ENCODE measurements at regions not wholly inside any gene's neighbourhood (a gene's known extent, or its start where the extent isn't known, plus 50 kb on each side); places are given as distances from the start of the nearest gene placed in this dataset.
"Not testable (repeated sequence)": the region's sequence is repeated elsewhere in the genome, so short reads cannot be mapped to it uniquely, and the experiment has no call there.

DNA sequence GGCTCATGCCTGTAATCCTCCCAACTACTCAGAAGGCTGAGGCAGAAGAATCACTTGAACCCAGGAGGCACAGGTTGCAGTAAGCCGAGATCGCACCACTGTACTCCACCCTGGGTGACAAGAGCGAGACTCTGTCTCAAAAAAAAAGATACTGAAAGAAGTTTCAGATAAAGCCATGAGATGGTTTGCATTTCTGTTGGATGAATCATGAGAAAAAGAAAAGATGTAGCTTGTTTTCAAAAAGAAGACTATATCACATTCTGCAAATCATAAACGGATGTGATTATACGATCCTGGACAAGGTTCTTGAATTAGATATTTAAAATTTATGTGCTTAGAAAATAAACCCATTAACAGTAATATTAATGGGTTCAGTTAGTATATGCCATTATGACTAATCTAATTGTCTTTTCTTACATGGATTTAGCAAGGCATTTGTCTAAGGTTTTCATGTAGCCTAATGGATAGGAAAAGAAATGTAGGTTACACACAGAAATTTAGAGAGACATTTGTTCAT is 345.9 kb downstream of the SLC7A11 start:
- DNase-seq: peak; percentile 11
- in situ Hi-C loops (cut with HindIII; ENCODE audit: low pct_ligation_motif_present, low sequenced_read_pairs): no loop called here
- H3K36me3 ChIP-seq (replicated peaks): no peaks in the 10 kb centered on the region

DNA sequence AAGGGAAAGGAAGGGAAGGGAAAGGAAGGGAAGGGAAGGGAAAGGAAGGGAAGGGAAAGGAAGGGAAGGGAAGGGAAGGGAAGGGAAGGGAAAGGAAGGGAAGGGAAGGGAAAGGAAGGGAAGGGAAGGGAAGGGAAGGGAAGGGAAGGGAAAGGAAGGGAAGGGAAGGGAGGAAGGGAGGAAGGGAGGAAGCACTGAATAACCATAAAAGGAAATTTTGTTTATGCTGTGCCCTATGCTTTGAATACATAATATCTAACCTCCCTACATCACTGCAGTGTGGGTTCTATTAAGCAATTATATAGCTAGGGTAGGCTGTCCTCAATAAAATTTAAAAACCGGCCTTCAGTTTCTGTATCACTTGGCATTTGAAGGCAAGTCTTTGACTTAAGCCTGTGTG is 346.6 kb downstream of the SLC7A11 start:
- H3K4me3 ChIP-seq (ENCODE audit: low read depth, low read length); DNase-seq; H3K27me3 ChIP-seq (replicated peaks); H3K36me3 ChIP-seq (replicated peaks); in situ Hi-C loops (cut with HindIII; ENCODE audit: low pct_ligation_motif_present, low sequenced_read_pairs); H3K27ac ChIP-seq: not testable (repeated sequence)

More for the DNA sequence above, 345.9 kb downstream of the SLC7A11 start:
- H3K27me3 ChIP-seq (replicated peaks): no peaks in the 10 kb centered on the region
- TF ChIP-seq, protein P1, sequence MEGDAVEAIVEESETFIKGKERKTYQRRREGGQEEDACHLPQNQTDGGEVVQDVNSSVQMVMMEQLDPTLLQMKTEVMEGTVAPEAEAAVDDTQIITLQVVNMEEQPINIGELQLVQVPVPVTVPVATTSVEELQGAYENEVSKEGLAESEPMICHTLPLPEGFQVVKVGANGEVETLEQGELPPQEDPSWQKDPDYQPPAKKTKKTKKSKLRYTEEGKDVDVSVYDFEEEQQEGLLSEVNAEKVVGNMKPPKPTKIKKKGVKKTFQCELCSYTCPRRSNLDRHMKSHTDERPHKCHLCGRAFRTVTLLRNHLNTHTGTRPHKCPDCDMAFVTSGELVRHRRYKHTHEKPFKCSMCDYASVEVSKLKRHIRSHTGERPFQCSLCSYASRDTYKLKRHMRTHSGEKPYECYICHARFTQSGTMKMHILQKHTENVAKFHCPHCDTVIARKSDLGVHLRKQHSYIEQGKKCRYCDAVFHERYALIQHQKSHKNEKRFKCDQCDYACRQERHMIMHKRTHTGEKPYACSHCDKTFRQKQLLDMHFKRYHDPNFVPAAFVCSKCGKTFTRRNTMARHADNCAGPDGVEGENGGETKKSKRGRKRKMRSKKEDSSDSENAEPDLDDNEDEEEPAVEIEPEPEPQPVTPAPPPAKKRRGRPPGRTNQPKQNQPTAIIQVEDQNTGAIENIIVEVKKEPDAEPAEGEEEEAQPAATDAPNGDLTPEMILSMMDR (IDR thresholded peaks at IDR 0.05; ENCODE audit: low read depth, low read length, missing control alignments): no peak
- no peak overlapping the region for H3K27ac ChIP-seq
- H3K4me3 ChIP-seq (ENCODE audit: low read depth, low read length): no peak overlapping the region

DNA sequence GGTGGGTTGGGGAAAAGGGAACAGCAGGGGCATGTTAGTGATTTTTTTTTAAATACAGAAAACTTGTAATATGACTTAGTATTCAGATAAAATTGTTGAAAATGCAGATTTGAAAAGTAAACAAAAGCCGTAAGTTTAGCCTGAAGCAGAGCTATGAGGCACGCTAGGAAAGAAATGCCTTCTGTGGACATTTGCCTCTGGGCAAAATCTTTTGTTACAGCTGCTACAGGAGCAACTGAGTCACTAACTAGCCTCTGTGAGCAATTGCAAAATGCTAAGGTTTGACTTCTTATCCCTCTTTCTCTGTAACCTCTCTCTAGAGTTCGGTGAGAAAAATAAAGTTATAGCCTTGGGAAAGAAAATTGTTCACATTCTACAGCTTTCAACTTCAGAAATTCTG is 350.0 kb downstream of the SLC7A11 start:
- in situ Hi-C loops (cut with HindIII; ENCODE audit: low pct_ligation_motif_present, low sequenced_read_pairs): no loop called here
- H3K36me3 ChIP-seq (replicated peaks): no peaks in the 10 kb centered on the region
- no peak overlapping the region for H3K27ac ChIP-seq
- TF ChIP-seq, protein P1 (IDR thresholded peaks at IDR 0.05; ENCODE audit: low read depth, low read length, missing control alignments): no peak
- no peak for DNase-seq
- no peaks in the 10 kb centered on the region for H3K27me3 ChIP-seq (replicated peaks)
- no peak overlapping the region for H3K4me3 ChIP-seq (ENCODE audit: low read depth, low read length)

DNA sequence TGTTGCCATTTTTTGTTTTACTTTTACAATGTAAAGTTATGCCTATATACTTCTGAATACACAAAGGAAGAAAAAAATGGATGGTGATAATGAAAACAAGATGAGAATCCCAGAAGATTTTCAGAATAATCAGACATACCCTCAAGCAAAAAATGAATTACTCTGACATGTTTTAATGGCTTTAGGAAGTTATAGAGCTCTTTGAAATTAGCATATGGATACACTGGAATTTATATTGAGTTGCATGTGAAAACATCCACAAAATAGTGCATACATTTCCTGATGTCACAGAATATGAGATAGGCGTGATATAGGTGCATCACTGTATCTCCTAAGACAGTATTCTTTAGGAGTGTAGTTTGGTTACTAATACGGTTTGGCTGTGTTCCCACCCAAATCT is 351.3 kb downstream of the SLC7A11 start:
- in situ Hi-C loops (cut with HindIII; ENCODE audit: low pct_ligation_motif_present, low sequenced_read_pairs): no loop called here
- H3K4me3 ChIP-seq (ENCODE audit: low read depth, low read length): no peak overlapping the region
- TF ChIP-seq, protein P1 (IDR thresholded peaks at IDR 0.05; ENCODE audit: low read depth, low read length, missing control alignments): no peak
- H3K36me3 ChIP-seq (replicated peaks): no peaks in the 10 kb centered on the region
- H3K27ac ChIP-seq: no peak overlapping the region
- H3K27me3 ChIP-seq (replicated peaks): no peaks in the 10 kb centered on the region
- DNase-seq: no peak

DNA sequence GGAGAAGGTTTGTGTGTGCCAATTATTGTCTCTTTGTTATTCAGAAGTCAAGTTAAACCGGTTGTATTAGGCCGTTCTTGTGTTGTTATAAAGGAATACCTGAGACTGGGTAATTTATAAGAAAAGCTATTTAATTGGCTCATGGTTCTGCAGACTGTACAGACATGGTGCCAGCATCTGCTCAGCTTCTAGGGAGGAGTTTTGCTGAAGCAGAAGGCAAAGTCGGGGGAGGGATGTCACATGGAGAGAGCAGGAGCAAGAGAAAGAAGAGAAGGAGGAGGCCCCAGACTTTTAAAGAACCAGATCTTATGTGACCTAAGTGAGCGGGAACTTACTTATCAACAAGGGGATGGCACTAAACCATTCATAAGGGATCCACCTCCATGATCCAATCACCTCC is 349.3 kb upstream of the PCDH18 start:
- TF ChIP-seq, protein P1 (IDR thresholded peaks at IDR 0.05; ENCODE audit: low read depth, low read length, missing control alignments): no peak
- in situ Hi-C loops (cut with HindIII; ENCODE audit: low pct_ligation_motif_present, low sequenced_read_pairs): no loop called here
- H3K36me3 ChIP-seq (replicated peaks): no peaks in the 10 kb centered on the region
- no peak for DNase-seq
- H3K4me3 ChIP-seq (ENCODE audit: low read depth, low read length): no peak overlapping the region
- no peaks in the 10 kb centered on the region for H3K27me3 ChIP-seq (replicated peaks)
- H3K27ac ChIP-seq: no peak overlapping the region

DNA sequence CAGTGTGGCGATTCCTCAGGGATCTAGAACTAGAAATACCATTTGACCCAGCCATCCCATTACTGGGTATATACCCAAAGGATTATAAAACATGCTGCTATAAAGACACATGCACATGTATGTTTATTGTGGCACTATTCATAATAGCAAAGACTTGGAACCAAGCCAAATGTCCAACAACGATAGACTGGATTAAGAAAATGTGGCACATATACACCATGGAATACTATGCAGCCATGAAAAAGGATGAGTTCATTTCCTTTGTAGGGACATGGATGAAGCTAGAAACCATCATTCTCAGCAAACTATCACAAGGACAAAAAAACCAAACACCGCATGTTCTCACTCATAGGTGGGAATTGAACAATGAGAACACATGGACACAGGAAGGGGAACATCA is 335.8 kb upstream of the PCDH18 start:
- H3K27me3 ChIP-seq (replicated peaks); DNase-seq; in situ Hi-C loops (cut with HindIII; ENCODE audit: low pct_ligation_motif_present, low sequenced_read_pairs); H3K27ac ChIP-seq; H3K4me3 ChIP-seq (ENCODE audit: low read depth, low read length); H3K36me3 ChIP-seq (replicated peaks): not testable (repeated sequence)

DNA sequence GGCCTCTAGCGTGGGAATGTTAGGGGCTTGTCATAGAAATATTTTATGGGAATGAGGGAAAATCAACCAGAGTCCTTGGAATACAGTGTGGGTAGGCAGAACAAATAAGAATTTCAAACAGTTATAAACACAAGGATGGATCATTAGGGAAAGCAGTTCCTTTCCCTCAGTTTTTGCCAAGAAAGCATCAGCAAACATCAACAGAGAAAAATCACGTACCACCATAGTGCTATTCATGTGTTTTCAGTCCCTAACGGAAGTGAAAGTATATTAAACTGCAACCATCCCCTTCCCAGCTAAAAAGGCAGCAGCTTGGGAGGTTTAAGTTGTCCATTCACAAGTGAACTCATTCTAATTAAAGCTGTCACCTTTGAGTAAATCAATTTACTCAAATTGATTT is 334.4 kb upstream of the PCDH18 start:
- Histone ChIP-seq H3K27ac (no peak overlapping the region), H3K27me3 (replicated peaks) (no peaks in the 10 kb centered on the region), H3K36me3 (replicated peaks) (no peaks in the 10 kb centered on the region), H3K4me3 (ENCODE audit: low read depth, low read length) (no peak overlapping the region)
- in situ Hi-C loops (cut with HindIII; ENCODE audit: low pct_ligation_motif_present, low sequenced_read_pairs): no loop called here
- DNase-seq: no peak
- TF ChIP-seq, protein P1 (IDR thresholded peaks at IDR 0.05; ENCODE audit: low read depth, low read length, missing control alignments): no peak
